ENCODE measurements at regions not wholly inside any gene's neighbourhood (a gene's known extent, or its start where the extent isn't known, plus 50 kb on each side); places are given as distances from the start of the nearest gene placed in this dataset.

- H2BK5ac ChIP-seq (ENCODE audit: insufficient read length, low read length) = no peak overlapping the region
- no peak overlapping the region for H3K56ac ChIP-seq (ENCODE audit: insufficient read length, low read depth, low read length)
- H3K79me1 ChIP-seq (ENCODE audit: insufficient read depth, low read depth, low read length, poor library complexity, severe bottlenecking) = no peaks in the 10 kb centered on the region
- no peaks in the 10 kb centered on the region; the same call in 1 of the 2 replicates for H3K4me1 ChIP-seq (ENCODE audit: insufficient read depth, low read length)
- H2BK120ac ChIP-seq (ENCODE audit: low read depth, low read length, poor library complexity, severe bottlenecking) = no peak overlapping the region
- peak; percentile 8 for DNase-seq
- no peaks in the 10 kb centered on the region for H3K9me3 ChIP-seq (ENCODE audit: control insufficient read depth, low read depth, low read length)
- Mint-ChIP-seq H3K27me3 (ENCODE audit: low read depth) (peaks cover 13% of the 10 kb centered on the region), H3K9me3 (no peaks in the 10 kb centered on the region), H3K36me3 (ENCODE audit: insufficient read depth in 1 of 3, low read depth in 3 of 3) (no peaks in the 10 kb centered on the region), H3K4me1 (peaks cover 5 to 8% of the 10 kb centered on the region in 2 experiments), H3K4me3 (no peak overlapping the region), H3K27ac (no peak overlapping the region; a peak in 1 of 7 replicates)
- no peak overlapping the region for H3T11ph ChIP-seq (ENCODE audit: low read length)
- TF ChIP-seq, protein P1, sequence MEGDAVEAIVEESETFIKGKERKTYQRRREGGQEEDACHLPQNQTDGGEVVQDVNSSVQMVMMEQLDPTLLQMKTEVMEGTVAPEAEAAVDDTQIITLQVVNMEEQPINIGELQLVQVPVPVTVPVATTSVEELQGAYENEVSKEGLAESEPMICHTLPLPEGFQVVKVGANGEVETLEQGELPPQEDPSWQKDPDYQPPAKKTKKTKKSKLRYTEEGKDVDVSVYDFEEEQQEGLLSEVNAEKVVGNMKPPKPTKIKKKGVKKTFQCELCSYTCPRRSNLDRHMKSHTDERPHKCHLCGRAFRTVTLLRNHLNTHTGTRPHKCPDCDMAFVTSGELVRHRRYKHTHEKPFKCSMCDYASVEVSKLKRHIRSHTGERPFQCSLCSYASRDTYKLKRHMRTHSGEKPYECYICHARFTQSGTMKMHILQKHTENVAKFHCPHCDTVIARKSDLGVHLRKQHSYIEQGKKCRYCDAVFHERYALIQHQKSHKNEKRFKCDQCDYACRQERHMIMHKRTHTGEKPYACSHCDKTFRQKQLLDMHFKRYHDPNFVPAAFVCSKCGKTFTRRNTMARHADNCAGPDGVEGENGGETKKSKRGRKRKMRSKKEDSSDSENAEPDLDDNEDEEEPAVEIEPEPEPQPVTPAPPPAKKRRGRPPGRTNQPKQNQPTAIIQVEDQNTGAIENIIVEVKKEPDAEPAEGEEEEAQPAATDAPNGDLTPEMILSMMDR (conservative IDR thresholded peaks at IDR 0.05) = no peak
- no peaks in the 10 kb centered on the region for H4K20me1 ChIP-seq (ENCODE audit: control insufficient read depth, insufficient read depth, insufficient read length)
- no peak overlapping the region for H3K23ac ChIP-seq (ENCODE audit: insufficient read length, low read depth, low read length)
- no peak overlapping the region for H2BK12ac ChIP-seq (ENCODE audit: insufficient read length, low read depth, low read length)
- no peak overlapping the region for H2AFZ ChIP-seq (ENCODE audit: low read length)
- H4K91ac ChIP-seq (ENCODE audit: insufficient read length, low read depth, low read length) = no peak overlapping the region
- no peak overlapping the region for H3K4me2 ChIP-seq (ENCODE audit: insufficient read depth, insufficient read length, low read length)
- no peak overlapping the region for H3K18ac ChIP-seq (ENCODE audit: insufficient read length, low read depth, low read length)
- H4K5ac ChIP-seq (ENCODE audit: insufficient read length, low read depth, low read length) = no peak overlapping the region
- H3K79me2 ChIP-seq (ENCODE audit: insufficient read depth, low read length) = no peaks in the 10 kb centered on the region
- H3K27me3 ChIP-seq (ENCODE audit: insufficient read depth, low read length) = no peaks in the 10 kb centered on the region
- WGBS (ENCODE audit: extremely low coverage, insufficient read length, low lambda C conversion rate) = no CpG with 5 or more reads among the region's 7 CpGs
- no peak overlapping the region for H2BK20ac ChIP-seq (ENCODE audit: low read depth, low read length, poor library complexity, severe bottlenecking)
- H4K8ac ChIP-seq (replicated peaks; ENCODE audit: insufficient read length, low read depth, low read length) = no peak overlapping the region
- no peaks in the 10 kb centered on the region for H3K23me2 ChIP-seq (ENCODE audit: insufficient read length, low read depth, low read length, poor library complexity, severe bottlenecking)
- no peak overlapping the region for H3K9ac ChIP-seq (ENCODE audit: extremely low read depth, insufficient read length, low read length)
- no peak overlapping the region for H3K4ac ChIP-seq (ENCODE audit: low read depth, low read length)
- H2BK15ac ChIP-seq (ENCODE audit: low read depth, low read length) = no peak overlapping the region
- H3K14ac ChIP-seq (ENCODE audit: insufficient read depth, low read length) = no peak overlapping the region; the same call in 1 of the 2 replicates
- no peak overlapping the region for H3K27ac ChIP-seq (ENCODE audit: insufficient read length, low read depth, low read length)
- no peak overlapping the region for H2AK5ac ChIP-seq (ENCODE audit: insufficient read length, low read length)
Measured at GRCh38 chr10:130575756-130576285, 439.6 kb downstream of the GLRX3 start.

All from H9 (cell line).